OCI-LY3 (cell line): ENCODE measurements at regions not wholly inside any gene's neighbourhood (a gene's known extent, or its start where the extent isn't known, plus 50 kb on each side); places are given as distances from the start of the nearest gene placed in this dataset.

Experiments used
- H2AFZ ChIP-seq: fragments of 200-600, 300-600 bp; shearing (Covaris generic); 2 replicates; pipeline ENCODE4 v1.6.0; 2014; ENCODE audit warnings: antibody characterized with exemption, low read depth, low read length
- H3K27ac ChIP-seq: fragments of 200-600, 300-600 bp; sonication (generic); 2 replicates; pipeline ENCODE4 v1.5.1; 2014; ENCODE audit warnings: mild to moderate bottlenecking, low read length, moderate library complexity, mixed read lengths
- H3K27me3 ChIP-seq: fragments of 200-600, 300-600 bp; sonication (generic); 2 replicates; pipeline ENCODE4 v1.6.1; 2014; ENCODE audit warnings: low read depth, low read length, mixed read lengths
- H3K36me3 ChIP-seq: fragments of 200-600, 300-600 bp; sonication (generic); replicated peaks from 2 replicates; pipeline ENCODE3; 2014; ENCODE audit warnings: low read depth, low read length, mixed read lengths
- H3K4me1 ChIP-seq: fragments of 300-600, 200-600 bp; sonication (generic); 2 replicates; pipeline ENCODE4 v1.6.1; 2014; ENCODE audit warnings: low read length, mixed read lengths
- H3K4me2 ChIP-seq: fragments of 200-600, 300-600 bp; sonication (generic); 2 replicates; pipeline ENCODE4 v1.6.1; 2014; ENCODE audit warnings: low read length, mixed read lengths
- H3K4me3 ChIP-seq: fragments of 300-600, 200-600 bp; sonication (generic); 2 replicates; pipeline ENCODE4 v1.5.1; 2014; ENCODE audit warnings: antibody characterized with exemption, mild to moderate bottlenecking, low read length, moderate library complexity
- H3K79me2 ChIP-seq: fragments of 300-600, 200-600 bp; shearing (Covaris generic); 2 replicates; pipeline ENCODE4 v1.6.1; 2014; ENCODE audit warnings: mild to moderate bottlenecking, low read length, mixed read lengths
- H3K9ac ChIP-seq: fragments of 300-600, 200-600 bp; shearing (Covaris generic); 2 replicates; pipeline ENCODE4 v1.6.0; 2014; ENCODE audit warnings: mild to moderate bottlenecking, low read length, moderate library complexity
- H3K9me3 ChIP-seq: fragments of 200-600, 300-600 bp; shearing (Covaris generic); 2 replicates; pipeline ENCODE4 v1.6.1; 2014; ENCODE audit warnings: low read length, mixed read lengths; ENCODE audit not compliant: insufficient read depth
- H4K20me1 ChIP-seq: fragments of 200-600, 300-600 bp; sonication (generic); 2 replicates; pipeline ENCODE4 v1.6.1; 2016; ENCODE audit warnings: low read length, mixed read lengths; ENCODE audit not compliant: insufficient read depth
- EZH2phosphoT487 ChIP-seq: fragments of 200-600 bp; shearing (Covaris generic); IDR thresholded peaks from 2 replicates; pipeline ENCODE4 v1.6.1; 2018; ENCODE audit warnings: antibody characterized with exemption, mixed run types, low read depth
- TF ChIP-seq, protein P1 (sequence below): fragments of 200-600, 300-600 bp; sonication (generic); IDR thresholded peaks from 2 replicates; pipeline ENCODE4 v1.5.1; 2014; ENCODE audit warnings: antibody characterized with exemption, low read length, low read depth

DNA sequence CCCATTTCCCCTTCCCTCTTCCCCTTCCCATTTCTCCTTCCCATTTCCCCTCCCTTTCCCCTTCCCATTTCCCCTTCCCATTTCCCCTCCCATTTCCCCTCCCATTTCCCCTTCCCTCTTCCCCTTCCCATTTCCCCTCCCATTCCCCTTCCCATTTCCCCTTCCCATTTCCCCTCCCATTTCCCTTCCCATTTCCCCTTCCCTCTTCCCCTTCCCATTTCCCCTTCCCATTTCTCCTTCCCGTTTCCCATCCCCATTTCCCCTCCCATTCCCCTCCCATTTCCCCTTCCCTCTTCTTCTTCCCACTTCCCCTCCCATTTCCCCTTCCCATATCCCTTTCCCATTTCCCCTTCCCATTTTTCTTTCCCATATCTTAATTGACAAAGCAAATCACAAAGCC lies 109.0 kb downstream of the OLFM1 start:
- no peaks in the 10 kb centered on the region for H3K79me2 ChIP-seq

DNA sequence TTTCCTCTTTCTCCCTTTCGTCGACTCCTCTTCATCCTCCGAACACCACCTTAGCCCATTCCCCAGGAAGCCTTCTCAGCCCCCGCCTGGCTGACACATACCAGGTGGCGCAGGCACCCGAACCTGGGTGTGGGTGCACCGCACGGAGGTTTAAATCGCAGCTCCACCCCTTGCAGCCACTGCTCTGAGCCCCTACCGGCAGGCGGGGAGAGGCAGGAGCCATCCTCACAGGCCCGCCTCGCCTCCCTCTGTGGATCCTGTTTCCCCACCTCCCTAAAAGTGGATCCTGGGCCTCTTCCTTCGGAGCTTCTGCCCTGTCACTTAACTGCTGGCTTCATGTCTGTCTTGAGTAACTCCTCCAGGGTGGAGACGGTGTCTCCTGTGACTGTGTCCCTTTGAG lies 110.7 kb downstream of the OLFM1 start:
- H4K20me1 ChIP-seq: no peaks in the 10 kb centered on the region
- H3K4me3 ChIP-seq: no peak overlapping the region
- H3K79me2 ChIP-seq: no peaks in the 10 kb centered on the region
- no peaks in the 10 kb centered on the region for H3K36me3 ChIP-seq
- H3K27me3 ChIP-seq: no peaks in the 10 kb centered on the region
- H3K27ac ChIP-seq: no peak overlapping the region
- no peak overlapping the region for H3K4me2 ChIP-seq
- no peaks in the 10 kb centered on the region for H3K9me3 ChIP-seq
- no peak overlapping the region for H2AFZ ChIP-seq
- no peaks in the 10 kb centered on the region for H3K4me1 ChIP-seq
- no peak overlapping the region for H3K9ac ChIP-seq
- TF ChIP-seq, protein P1, sequence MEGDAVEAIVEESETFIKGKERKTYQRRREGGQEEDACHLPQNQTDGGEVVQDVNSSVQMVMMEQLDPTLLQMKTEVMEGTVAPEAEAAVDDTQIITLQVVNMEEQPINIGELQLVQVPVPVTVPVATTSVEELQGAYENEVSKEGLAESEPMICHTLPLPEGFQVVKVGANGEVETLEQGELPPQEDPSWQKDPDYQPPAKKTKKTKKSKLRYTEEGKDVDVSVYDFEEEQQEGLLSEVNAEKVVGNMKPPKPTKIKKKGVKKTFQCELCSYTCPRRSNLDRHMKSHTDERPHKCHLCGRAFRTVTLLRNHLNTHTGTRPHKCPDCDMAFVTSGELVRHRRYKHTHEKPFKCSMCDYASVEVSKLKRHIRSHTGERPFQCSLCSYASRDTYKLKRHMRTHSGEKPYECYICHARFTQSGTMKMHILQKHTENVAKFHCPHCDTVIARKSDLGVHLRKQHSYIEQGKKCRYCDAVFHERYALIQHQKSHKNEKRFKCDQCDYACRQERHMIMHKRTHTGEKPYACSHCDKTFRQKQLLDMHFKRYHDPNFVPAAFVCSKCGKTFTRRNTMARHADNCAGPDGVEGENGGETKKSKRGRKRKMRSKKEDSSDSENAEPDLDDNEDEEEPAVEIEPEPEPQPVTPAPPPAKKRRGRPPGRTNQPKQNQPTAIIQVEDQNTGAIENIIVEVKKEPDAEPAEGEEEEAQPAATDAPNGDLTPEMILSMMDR: no peak
- no peak for TF ChIP-seq EZH2phosphoT487

More for the DNA sequence above, 109.0 kb downstream of the OLFM1 start:
- Histone ChIP-seq H3K36me3 (no peaks in the 10 kb centered on the region), H3K4me1 (no peaks in the 10 kb centered on the region), H3K4me2 (no peak overlapping the region), H3K9me3 (no peaks in the 10 kb centered on the region), H3K27me3 (no peaks in the 10 kb centered on the region), H3K9ac (no peak overlapping the region), H3K4me3 (no peak overlapping the region), H2AFZ (no peak overlapping the region), H3K27ac (no peak overlapping the region), H4K20me1 (no peaks in the 10 kb centered on the region)
- TF ChIP-seq, protein P1: no peak
- no peak for TF ChIP-seq EZH2phosphoT487

DNA sequence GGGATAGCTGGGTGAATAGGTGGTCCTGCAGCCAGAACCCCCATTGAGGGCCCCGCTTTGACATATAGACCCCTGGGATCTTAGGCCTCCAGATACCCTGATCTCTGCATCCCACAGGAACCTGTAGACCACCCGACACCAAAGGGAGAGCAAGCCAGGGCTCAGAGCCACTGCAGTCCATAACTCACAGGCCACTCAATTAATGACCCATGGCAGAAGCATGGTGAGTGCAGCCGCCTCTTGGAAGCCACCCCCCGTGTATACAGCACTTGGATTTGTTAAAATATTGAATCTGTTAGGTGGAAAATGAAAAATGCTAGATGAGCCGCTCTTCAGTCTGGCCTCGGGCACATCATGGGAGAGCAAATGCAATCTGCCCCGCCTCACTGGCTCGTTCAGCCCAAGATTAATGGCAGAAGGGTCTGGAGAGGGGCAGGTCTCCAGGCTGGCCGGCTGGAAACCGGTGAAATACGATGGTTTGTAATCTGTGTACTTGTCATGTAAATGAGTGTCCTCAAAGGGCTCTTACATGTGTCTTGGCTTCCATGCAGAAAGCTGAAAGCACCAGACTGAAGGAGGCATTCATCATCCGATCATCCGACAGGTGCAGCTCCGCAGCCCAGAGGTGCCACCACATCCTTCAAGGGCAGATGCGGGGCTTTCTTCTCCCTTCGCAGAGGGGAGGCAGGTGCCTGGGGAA lies 111.3 kb downstream of the OLFM1 start:
- no peak overlapping the region for H3K9ac ChIP-seq
- H3K36me3 ChIP-seq: no peaks in the 10 kb centered on the region
- H3K4me1 ChIP-seq: no peaks in the 10 kb centered on the region
- no peak overlapping the region for H3K27ac ChIP-seq
- H3K4me3 ChIP-seq: no peak overlapping the region
- no peak overlapping the region for H2AFZ ChIP-seq
- no peaks in the 10 kb centered on the region for H4K20me1 ChIP-seq
- no peaks in the 10 kb centered on the region for H3K79me2 ChIP-seq
- TF ChIP-seq, protein P1: no peak
- TF ChIP-seq EZH2phosphoT487: no peak
- no peaks in the 10 kb centered on the region for H3K27me3 ChIP-seq
- no peak overlapping the region for H3K4me2 ChIP-seq
- no peaks in the 10 kb centered on the region for H3K9me3 ChIP-seq

DNA sequence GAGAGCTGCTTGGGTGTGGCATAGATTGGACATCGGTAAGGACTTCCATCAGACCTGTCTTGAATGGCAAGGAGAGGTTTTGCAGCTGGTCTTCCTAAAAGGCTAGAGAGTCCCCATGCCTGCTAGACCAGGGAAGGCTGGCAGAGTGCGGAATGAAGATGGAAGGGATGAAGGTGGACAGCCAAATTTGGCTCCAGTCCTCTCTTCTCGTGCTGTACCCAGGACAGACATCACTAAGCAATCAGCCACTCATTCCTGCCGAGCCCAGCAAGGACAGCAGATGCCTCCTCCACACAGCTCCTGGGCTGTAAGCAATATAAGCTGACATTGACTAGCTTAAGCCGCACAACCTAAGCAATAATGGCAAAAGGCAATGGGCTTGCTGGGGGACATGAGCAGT lies 112.0 kb downstream of the OLFM1 start:
- no peaks in the 10 kb centered on the region for H3K79me2 ChIP-seq
- TF ChIP-seq, protein P1: no peak
- no peak for TF ChIP-seq EZH2phosphoT487
- H3K36me3 ChIP-seq: no peaks in the 10 kb centered on the region
- H2AFZ ChIP-seq: no peak overlapping the region
- no peaks in the 10 kb centered on the region for H3K27me3 ChIP-seq
- H3K9ac ChIP-seq: no peak overlapping the region
- H4K20me1 ChIP-seq: no peaks in the 10 kb centered on the region
- no peak overlapping the region for H3K27ac ChIP-seq
- H3K4me1 ChIP-seq: no peaks in the 10 kb centered on the region
- H3K9me3 ChIP-seq: no peaks in the 10 kb centered on the region
- no peak overlapping the region for H3K4me3 ChIP-seq
- H3K4me2 ChIP-seq: no peak overlapping the region
